Activated CD4-positive, alpha-beta T cell treated with anti-CD3 and anti-CD28 coated beads, Interleukin-2, amount 50 U/mL, for 48 hours (primary cell): ENCODE measurements at regions not wholly inside any gene's neighbourhood (a gene's known extent, or its start where the extent isn't known, plus 50 kb on each side); places are given as distances from the start of the nearest gene placed in this dataset.
"Not testable (repeated sequence)": the region's sequence is repeated elsewhere in the genome, so short reads cannot be mapped to it uniquely, and the experiment has no call there.

ENCODE experiments used
- DNase-seq, 2 experiments: peaks; one replicate each; pipeline ENCODE4 v3.0.0-alpha.2; 2020

- not testable (repeated sequence) for DNase-seq
Observed at GRCh38 chr14:38557391-38557790, 301.5 kb upstream of the CLEC14A start.

GRCh38 chr14:38556252-38556651, 300.4 kb upstream of the CLEC14A start:
- no peak for DNase-seq

- DNase-seq, result no peak
Observed at GRCh38 chr14:38554026-38554425, 298.1 kb upstream of the CLEC14A start.

- no peak for DNase-seq
Observed at GRCh38 chr14:38553586-38553985, 297.7 kb upstream of the CLEC14A start.

GRCh38 chr14:38549564-38549963, 293.7 kb upstream of the CLEC14A start:
- no peak for DNase-seq

GRCh38 chr14:38547961-38548490, 292.1 kb upstream of the CLEC14A start:
- DNase-seq, result no peak

- DNase-seq, result no peak
Observed at GRCh38 chr14:38546932-38547551, 291.1 kb upstream of the CLEC14A start.

GRCh38 chr14:38544776-38545175, 288.9 kb upstream of the CLEC14A start:
- no peak for DNase-seq

GRCh38 chr14:38543851-38544250, 288.0 kb upstream of the CLEC14A start:
- DNase-seq, result not testable (repeated sequence)

GRCh38 chr14:38538053-38538452, 282.2 kb upstream of the CLEC14A start:
- not testable (repeated sequence) for DNase-seq

GRCh38 chr14:38536376-38537038, 280.6 kb upstream of the CLEC14A start:
- DNase-seq, result no peak

- no peak for DNase-seq
Observed at GRCh38 chr14:38528582-38528981, 272.7 kb upstream of the CLEC14A start.

- DNase-seq, result no peak
Observed at GRCh38 chr14:38527502-38527878, 271.6 kb upstream of the CLEC14A start.

- DNase-seq, result no peak
Observed at GRCh38 chr14:38526826-38527501, 271.1 kb upstream of the CLEC14A start.

- no peak for DNase-seq
Observed at GRCh38 chr14:38524636-38525509, 269.0 kb upstream of the CLEC14A start.

GRCh38 chr14:38522724-38523123, 266.8 kb upstream of the CLEC14A start:
- no peak for DNase-seq

GRCh38 chr14:38521591-38521990, 265.7 kb upstream of the CLEC14A start:
- DNase-seq, result no peak

GRCh38 chr14:38517426-38517825, 261.5 kb upstream of the CLEC14A start:
- no peak for DNase-seq

- DNase-seq, result no peak
Observed at GRCh38 chr14:38512236-38512635, 256.3 kb upstream of the CLEC14A start.

GRCh38 chr14:38507299-38507698, 251.4 kb upstream of the CLEC14A start:
- no peak for DNase-seq

- DNase-seq, result no peak
Observed at GRCh38 chr14:38505973-38506249, 250.0 kb upstream of the CLEC14A start.

GRCh38 chr14:38505221-38505972, 249.5 kb upstream of the CLEC14A start:
- DNase-seq, result no peak
